Upper lobe of left lung (tissue), 4 donors: ENCODE measurements at regions not wholly inside any gene's neighbourhood (a gene's known extent, or its start where the extent isn't known, plus 50 kb on each side); places are given as distances from the start of the nearest gene placed in this dataset.
A peak's percentile ranks its signal among the peaks of the same experiment; 100 is the strongest.

Experiments
- CTCF ChIP-seq, 6 experiments: fragments of 450-650 bp in 4 of 6; fragments of 200-600 bp in 2 of 6; sonication (generic) in 2 of 6; IDR thresholded peaks; one replicate each; pipeline ENCODE4 v1.5.1; 2016 to 2019; ENCODE audit warnings: antibody characterized with exemption in 6 of 6
- EP300 ChIP-seq, 4 donors: sonication (generic); formaldehyde crosslinking; IDR thresholded peaks; one replicate each; pipeline ENCODE4 v1.5.1; 2017; ENCODE audit warnings: antibody characterized with exemption in 4 of 4, control low read depth in 2 of 4
- POLR2A ChIP-seq, 4 donors: fragments of 450-650 bp; IDR thresholded peaks; one replicate each; pipeline ENCODE4 v1.5.1; 2016 to 2017; ENCODE audit warnings: antibody characterized with exemption in 4 of 4, mild to moderate bottlenecking in 2 of 4
- POLR2AphosphoS5 ChIP-seq, 2 donors: sonication (generic); formaldehyde crosslinking; IDR thresholded peaks; one replicate each; pipeline ENCODE4 v1.5.1; 2017; ENCODE audit warnings: antibody characterized with exemption in 2 of 2

DNA sequence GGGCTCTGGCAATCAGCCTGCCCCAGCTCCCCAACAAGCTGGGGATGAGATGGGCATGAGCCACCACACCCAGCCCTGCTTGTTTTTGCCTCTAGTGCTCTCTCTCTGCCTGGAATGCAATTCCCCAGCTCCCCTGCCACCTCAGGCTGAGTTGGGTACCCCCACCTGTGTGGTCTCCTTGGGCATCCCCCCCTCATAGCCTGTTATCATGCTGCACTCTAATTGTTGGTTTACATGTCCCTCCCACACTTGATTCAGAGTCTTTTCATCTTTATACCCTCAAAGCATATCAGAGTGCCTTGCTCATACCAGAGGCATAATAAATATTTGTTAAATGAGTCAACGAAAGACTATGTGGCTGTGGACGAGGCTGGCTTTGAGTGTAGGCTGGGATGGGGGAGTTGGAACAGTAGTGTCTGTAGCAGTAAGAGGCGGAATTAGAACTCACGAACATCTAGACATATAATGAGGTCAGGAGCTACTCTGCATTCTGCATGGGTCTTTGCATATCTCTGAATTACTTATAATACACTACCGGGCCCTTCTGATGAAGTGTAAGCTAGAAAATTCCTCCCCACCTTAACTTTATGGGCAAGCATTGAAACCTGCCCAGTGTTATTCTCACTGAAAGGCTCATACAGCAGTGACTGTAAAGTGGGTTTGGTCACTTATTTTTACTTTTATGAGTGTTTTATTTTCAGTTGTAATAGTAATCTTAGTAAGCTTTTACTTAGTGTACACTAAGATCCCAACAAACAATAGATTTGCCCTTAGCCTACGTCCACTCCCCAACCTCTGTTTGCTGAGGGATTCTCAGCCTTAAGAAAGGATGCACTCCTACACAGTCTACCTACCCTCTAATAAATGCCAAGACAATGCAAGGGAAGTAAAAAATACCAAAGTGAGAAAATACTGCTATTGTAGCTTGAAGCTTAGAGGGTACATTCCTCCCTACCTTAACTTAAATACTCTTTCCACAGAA is 58.7 kb downstream of the EDN1 start:
- TF ChIP-seq CTCF (IDR thresholded peaks at IDR 0.05) (no peak), POLR2AphosphoS5 (IDR thresholded peaks at IDR 0.05) (peak; percentile 20 to 24), POLR2A (IDR thresholded peaks at IDR 0.05) (no peak), EP300 (IDR thresholded peaks at IDR 0.05) (no peak)
